Hepatic stellate cell (primary cell): ENCODE measurements at regions not wholly inside any gene's neighbourhood (a gene's known extent, or its start where the extent isn't known, plus 50 kb on each side); places are given as distances from the start of the nearest gene placed in this dataset.
"Not testable (repeated sequence)": the region's sequence is repeated elsewhere in the genome, so short reads cannot be mapped to it uniquely, and the experiment has no call there.

Experiments
- DNase-seq: peaks from one replicate; pipeline ENCODE4 v3.0.0; 2011; ENCODE audit warnings: low spot score

- DNase-seq = no peak
These were observed 969.7 kb upstream of the USP15 start for GRCh38 chr12:61290473-61290872.

GRCh38 chr12:61291647-61292046 is 968.6 kb upstream of the USP15 start:
- DNase-seq = no peak

GRCh38 chr12:61294011-61294410 is 966.2 kb upstream of the USP15 start:
- DNase-seq = not testable (repeated sequence)

DNA sequence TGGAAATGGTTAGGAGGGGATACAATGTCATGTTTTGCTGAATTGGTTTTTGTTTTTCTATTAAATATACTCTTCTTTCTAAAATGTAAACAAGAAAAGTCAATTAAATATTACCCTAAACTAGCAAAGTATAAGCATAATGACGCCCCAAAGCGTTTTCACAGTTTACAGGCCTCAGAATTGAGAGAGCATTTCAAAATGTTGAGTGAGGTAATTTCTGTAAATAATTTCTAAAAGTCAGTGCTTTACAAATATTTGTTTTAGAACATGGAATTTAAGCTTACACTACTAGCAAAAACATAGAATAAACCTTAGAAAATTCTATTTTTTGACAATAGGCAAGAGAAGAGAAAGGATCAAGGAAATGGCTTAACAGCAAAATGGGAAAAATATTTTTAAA is 958.4 kb upstream of the USP15 start:
- DNase-seq = no peak

DNA sequence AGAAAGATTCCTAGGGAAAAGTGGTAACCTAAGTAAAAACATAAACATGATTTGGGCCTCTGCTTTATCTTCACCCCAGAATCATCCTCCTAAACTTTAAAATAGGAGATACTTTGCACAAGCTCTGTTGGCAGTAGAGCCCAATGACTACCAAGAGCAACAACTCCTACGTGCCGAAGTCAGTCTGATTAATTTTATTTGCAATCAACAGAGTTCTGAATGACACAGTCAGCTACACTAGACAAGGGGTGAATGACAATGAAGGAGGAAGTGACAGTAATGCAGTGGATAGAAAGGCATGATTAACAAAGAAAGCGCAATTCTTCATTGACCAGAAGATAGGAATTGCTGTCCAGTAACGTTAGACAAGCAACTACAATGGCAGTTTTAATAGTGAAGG is 957.9 kb upstream of the USP15 start:
- DNase-seq = no peak

- no peak for DNase-seq
These were observed 952.0 kb upstream of the USP15 start for GRCh38 chr12:61308220-61308619.

- no peak for DNase-seq
These were observed 948.8 kb upstream of the USP15 start for GRCh38 chr12:61311413-61311812.

DNA sequence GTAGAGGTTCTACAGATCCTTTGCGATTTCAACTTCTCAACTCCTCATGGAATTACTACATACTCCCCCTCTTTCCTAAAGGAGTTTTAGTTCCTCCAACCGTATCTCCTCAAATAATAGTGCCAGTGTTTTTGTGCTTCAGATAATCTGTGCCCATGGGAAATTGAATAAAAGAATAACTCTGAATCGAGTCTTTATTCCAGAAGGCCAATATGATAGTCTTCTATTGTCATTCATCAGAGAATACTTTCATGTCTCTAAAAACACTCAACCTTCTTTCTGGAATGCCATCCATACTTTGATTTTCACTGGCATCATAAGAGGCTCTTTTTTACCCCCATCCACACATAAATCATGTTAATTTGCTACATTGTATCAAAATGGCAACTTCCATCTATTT is 911.3 kb upstream of the USP15 start:
- no peak for DNase-seq

- no peak for DNase-seq
These were observed 905.1 kb upstream of the USP15 start for GRCh38 chr12:61355105-61355504.

GRCh38 chr12:61356485-61356884 is 903.7 kb upstream of the USP15 start:
- no peak for DNase-seq

DNA sequence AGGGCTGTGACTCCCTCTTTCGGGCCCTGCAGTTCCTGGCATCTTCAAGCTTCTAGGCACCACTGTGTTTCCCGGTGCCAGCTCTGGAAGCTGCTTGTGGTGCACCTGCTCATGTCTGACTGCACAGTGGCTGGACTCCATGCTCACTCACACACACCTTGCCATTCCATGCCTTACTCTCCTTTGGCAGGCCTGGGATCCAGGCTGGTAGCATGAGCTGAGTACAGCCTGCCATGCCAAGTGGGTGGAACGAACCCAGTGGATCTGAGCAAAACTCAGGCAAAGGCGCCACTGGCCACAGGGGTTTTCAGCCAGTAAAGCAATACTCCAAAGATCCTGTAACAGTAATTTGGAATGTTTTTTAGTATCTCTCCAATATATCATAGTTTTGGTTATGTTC is 902.7 kb upstream of the USP15 start:
- no peak for DNase-seq

DNA sequence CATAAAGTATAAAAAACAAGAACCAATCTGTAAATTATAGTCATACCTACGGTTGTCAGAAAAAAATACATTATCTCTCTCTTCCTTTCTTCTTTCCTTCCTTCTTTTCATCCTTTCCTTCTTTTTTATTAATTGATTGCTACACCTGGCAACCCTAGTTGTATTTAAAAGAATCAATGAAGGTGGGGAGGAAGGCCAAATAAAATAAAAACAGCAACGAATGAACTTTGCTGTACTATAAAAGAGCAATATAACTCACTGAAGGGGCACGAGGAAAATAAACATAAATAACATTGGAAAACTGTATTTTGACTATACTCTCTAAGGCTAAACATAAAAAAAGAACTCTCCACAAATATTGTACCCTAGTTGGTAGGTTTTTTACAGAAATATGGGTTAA is 898.2 kb upstream of the USP15 start:
- DNase-seq = no peak

- no peak for DNase-seq
These were observed 895.2 kb upstream of the USP15 start for GRCh38 chr12:61365001-61365400.

GRCh38 chr12:61367281-61367785 is 892.9 kb upstream of the USP15 start:
- DNase-seq = no peak

DNA sequence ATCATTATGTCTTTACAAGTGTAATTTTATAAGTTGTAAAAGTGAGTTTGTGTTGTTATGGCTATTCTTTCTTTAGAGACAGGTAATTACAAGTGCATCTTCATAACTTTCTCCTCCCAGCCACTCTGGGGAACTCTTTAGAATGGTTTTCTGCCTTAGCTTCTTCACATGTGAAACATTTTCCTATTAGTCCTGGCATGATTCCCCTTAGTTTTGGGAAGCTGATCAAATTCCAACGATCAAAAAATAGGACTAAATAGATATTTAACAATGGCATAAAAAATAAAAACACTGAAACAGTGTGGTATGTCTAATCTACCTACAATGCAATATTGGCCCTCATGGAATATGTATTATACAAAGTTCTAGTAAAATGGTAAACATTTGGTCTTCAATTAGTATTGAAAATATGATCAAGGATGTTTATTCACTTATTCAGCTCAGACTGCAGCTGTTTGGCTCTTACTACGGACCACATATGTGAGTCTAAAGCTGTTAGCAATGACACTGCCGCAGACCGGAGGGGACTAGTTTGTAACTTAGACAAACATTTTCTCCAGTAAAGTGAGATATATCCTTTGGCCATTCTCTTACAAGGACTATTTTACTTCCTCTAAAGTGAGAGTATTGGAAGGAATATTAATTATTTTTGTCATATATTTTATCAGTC is 890.8 kb upstream of the USP15 start:
- no peak for DNase-seq

- no peak for DNase-seq
These were observed 875.7 kb upstream of the USP15 start for GRCh38 chr12:61384511-61384910.

DNA sequence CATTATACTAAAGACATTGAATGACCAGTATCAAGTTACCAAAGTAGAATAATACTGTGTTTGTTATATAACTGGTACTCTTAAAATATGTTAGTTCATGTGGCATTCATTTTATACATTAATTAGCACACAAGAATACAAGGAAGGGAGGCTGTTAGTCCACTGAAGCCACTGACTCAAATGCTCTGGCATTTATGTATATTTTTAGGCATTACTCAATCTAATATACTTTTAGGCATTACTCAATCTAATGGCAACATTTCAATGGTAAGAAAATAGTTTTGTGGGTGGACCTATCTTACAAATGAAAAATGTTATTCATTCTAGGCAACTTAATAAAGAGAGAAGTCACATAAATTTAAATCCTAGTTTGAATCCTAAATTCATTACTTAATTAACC is 874.4 kb upstream of the USP15 start:
- no peak for DNase-seq

GRCh38 chr12:61397668-61398067 is 862.5 kb upstream of the USP15 start:
- no peak for DNase-seq

DNA sequence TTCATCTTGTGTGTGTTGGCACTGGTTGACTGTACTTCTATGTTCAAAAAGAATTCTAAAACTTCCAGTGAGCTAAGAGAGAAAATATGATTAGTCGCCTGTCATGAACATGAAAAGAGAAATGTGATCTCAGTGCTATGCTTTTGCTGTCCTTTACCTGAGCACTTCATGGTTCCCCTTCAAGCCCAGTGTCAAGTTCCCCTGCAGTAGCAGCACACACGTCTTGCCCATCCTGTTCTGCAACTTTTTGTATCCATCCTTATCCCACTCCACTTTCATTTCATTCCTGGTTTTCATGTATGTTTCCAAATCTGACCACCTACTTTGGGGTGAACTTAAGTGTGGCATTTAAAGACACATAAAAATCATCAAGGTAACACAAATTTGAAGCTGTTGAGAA is 848.0 kb upstream of the USP15 start:
- no peak for DNase-seq

DNA sequence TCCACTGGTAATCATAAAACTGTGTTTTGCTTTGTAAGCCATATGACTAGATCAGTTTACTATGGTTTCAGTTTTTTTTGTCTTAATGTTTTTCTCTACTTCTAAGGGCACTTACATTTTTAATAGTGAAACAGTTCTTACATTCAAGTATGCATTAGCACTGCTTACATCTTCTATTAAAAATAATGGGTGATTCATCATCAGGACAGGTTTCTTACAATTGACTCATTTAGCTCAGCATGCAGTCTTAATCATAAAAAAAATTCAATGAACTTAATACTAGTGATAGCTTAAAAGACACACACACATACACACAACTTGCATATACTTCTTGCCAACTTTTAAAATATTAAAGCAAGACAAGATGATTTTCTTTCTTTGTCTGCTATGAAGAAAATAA is 845.7 kb upstream of the USP15 start:
- no peak for DNase-seq

GRCh38 chr12:61422786-61423185 is 837.4 kb upstream of the USP15 start:
- no peak for DNase-seq

GRCh38 chr12:61452076-61452475 is 808.1 kb upstream of the USP15 start:
- no peak for DNase-seq

- no peak for DNase-seq
These were observed 772.5 kb upstream of the USP15 start for GRCh38 chr12:61487728-61488127.
